PC-3 (cell line): ENCODE measurements at regions not wholly inside any gene's neighbourhood (a gene's known extent, or its start where the extent isn't known, plus 50 kb on each side); places are given as distances from the start of the nearest gene placed in this dataset.

Source experiments
- ATAC-seq: fragments of 200-7000 bp; cut with Tn5 transposase; 2 replicates; pipeline ENCODE4 v1.9.1; 2020; ENCODE audit warnings: mild to moderate bottlenecking, moderate library complexity
- BruUV-seq: library from RNA; stranded (reverse); fragments of 400-500 nt; replicated peaks from 2 replicates; lab custom pipeline; 2021; lab: Mats Ljungman, UMichigan
- CTCF ChIA-PET: fragments of 300-600 bp; sonication (Branson Sonifier 250); formaldehyde crosslinking; loops from one replicate; lab custom pipeline; 2022; ENCODE audit warnings: antibody characterized with exemption; lab: Charles Lee
- POLR2A ChIA-PET: fragments of 300-600 bp; sonication (Branson Sonifier 250); formaldehyde crosslinking; loops from one replicate; lab custom pipeline; 2022; ENCODE audit warnings: antibody characterized with exemption; ENCODE audit not compliant: unreplicated experiment; lab: Charles Lee
- DNase-seq: peaks from one replicate; pipeline ENCODE4 v3.0.0-alpha.2; 2015
- H2AFZ ChIP-seq: fragments of 300-600 bp; sonication (generic); 2 replicates; pipeline ENCODE4 v1.6.0; 2016; ENCODE audit warnings: antibody characterized with exemption, low read length
- H3F3A ChIP-seq: fragments of 300-600 bp; sonication (generic); one replicate; pipeline ENCODE4 v1.6.0; 2017; ENCODE audit warnings: antibody characterized with exemption, low read length, control low read depth, mild to moderate bottlenecking; ENCODE audit not compliant: unreplicated experiment
- H3K27ac ChIP-seq: fragments of 300-600 bp; sonication (generic); 2 replicates; pipeline ENCODE4 v1.5.1; 2016; ENCODE audit warnings: mild to moderate bottlenecking, low read length
- H3K27me3 ChIP-seq: fragments of 300-600 bp; sonication (generic); 2 replicates; pipeline ENCODE4 v1.6.1; 2016; ENCODE audit warnings: low read length, mixed read lengths
- H3K36me3 ChIP-seq: fragments of 300-600 bp; sonication (generic); 2 replicates; pipeline ENCODE4 v1.6.1; 2016; ENCODE audit warnings: low read depth, mixed run types, low read length, mixed read lengths
- H3K4me1 ChIP-seq: fragments of 300-600 bp; sonication (generic); 2 replicates; pipeline ENCODE4 v1.5.1; 2016; ENCODE audit warnings: low read length; ENCODE audit not compliant: insufficient read depth
- H3K4me2 ChIP-seq: fragments of 300-600 bp; sonication (generic); 2 replicates; pipeline ENCODE4 v1.6.0; 2016; ENCODE audit warnings: low read length
- H3K4me3 ChIP-seq: fragments of 300-600 bp; sonication (generic); 2 replicates; pipeline ENCODE4 v1.5.1; 2016; ENCODE audit warnings: mild to moderate bottlenecking, low read length, mixed read lengths
- H3K79me2 ChIP-seq: fragments of 300-600 bp; sonication (generic); 2 replicates; pipeline ENCODE4 v1.6.1; 2017; ENCODE audit warnings: low read length, mixed read lengths
- H3K9ac ChIP-seq: fragments of 300-600 bp; sonication (generic); 2 replicates; pipeline ENCODE4 v1.6.0; 2016; ENCODE audit warnings: mild to moderate bottlenecking, low read length
- H3K9me2 ChIP-seq: fragments of 300-600 bp; sonication (generic); replicated peaks from 2 replicates; pipeline ENCODE4 v1.6.1; 2016; ENCODE audit warnings: mixed run types, low read length, mixed read lengths
- H3K9me3 ChIP-seq: fragments of 300-600 bp; sonication (generic); 2 replicates; pipeline ENCODE4 v1.6.1; 2016; ENCODE audit warnings: low read length, mixed read lengths
- H4K20me1 ChIP-seq: fragments of 300-600 bp; sonication (generic); 2 replicates; pipeline ENCODE4 v1.6.1; 2016; ENCODE audit warnings: low read length, mixed read lengths
- EZH2 ChIP-seq: fragments of 300-600 bp; sonication (generic); IDR thresholded peaks from one replicate; pipeline ENCODE4 v1.6.1; 2017; ENCODE audit warnings: antibody characterized with exemption, mild to moderate bottlenecking, low read length; ENCODE audit not compliant: unreplicated experiment
- EZH2phosphoT487 ChIP-seq: fragments of 300-600 bp; sonication (generic); IDR thresholded peaks from 2 replicates; pipeline ENCODE4 v1.6.1; 2018; ENCODE audit warnings: mild to moderate bottlenecking, antibody characterized with exemption, low read length, borderline replicate concordance
- intact Hi-C: fragments of 100-400 bp; cut with micrococcal nuclease; formaldehyde crosslinking; loops from 2 replicates; pipeline ENCODE4 v1.9.0; 2023
- TF ChIP-seq, protein P1 (sequence below): fragments of 300-600 bp; sonication (generic); conservative IDR thresholded peaks from 2 replicates; pipeline ENCODE4 v1.5.1; 2017; ENCODE audit warnings: antibody characterized with exemption, low read depth, mild to moderate bottlenecking, low read length

GRCh38 chr5:156259618-156260017 is 67.3 kb upstream of the SGCD start:
- TF ChIP-seq, protein P1, sequence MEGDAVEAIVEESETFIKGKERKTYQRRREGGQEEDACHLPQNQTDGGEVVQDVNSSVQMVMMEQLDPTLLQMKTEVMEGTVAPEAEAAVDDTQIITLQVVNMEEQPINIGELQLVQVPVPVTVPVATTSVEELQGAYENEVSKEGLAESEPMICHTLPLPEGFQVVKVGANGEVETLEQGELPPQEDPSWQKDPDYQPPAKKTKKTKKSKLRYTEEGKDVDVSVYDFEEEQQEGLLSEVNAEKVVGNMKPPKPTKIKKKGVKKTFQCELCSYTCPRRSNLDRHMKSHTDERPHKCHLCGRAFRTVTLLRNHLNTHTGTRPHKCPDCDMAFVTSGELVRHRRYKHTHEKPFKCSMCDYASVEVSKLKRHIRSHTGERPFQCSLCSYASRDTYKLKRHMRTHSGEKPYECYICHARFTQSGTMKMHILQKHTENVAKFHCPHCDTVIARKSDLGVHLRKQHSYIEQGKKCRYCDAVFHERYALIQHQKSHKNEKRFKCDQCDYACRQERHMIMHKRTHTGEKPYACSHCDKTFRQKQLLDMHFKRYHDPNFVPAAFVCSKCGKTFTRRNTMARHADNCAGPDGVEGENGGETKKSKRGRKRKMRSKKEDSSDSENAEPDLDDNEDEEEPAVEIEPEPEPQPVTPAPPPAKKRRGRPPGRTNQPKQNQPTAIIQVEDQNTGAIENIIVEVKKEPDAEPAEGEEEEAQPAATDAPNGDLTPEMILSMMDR, result no peak
- TF ChIP-seq EZH2phosphoT487 (no peak), EZH2 (no peak)

DNA sequence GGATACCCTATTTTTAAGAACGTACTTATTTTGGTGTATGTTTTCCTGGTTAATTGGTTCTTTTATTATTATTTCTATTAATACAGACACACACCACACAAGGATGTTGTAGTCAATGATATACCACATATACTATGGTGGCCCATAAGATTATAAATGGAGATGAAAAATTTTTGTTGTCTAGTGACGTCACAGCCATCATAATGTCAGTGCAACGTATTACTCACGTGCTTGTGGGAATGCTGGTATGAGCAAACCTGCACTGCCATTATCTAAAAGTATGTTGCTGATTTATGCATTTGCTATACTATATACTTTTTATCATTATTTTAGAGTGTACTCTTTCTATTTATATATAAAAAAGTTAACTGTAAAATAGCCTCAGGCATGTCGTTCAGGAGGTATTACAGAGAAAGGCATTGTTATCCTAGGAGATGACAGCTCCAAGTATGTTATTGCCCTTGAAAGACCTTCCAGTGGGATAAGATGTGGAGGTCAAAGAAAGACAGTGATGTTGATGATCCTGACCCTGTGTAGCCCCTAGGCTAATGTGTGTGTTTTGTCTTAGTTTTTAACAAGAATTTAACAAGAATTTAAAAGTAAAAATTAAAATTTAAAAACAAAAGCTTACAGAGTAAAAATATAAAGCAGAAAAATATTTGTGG is 65.6 kb upstream of the SGCD start:
- no peaks in the 10 kb centered on the region for H3K79me2 ChIP-seq
- no peaks in the 10 kb centered on the region for H3K4me1 ChIP-seq
- 0 out of 2 replicates have a peak, but pooled peaks cover 2% of the 10 kb centered on the region for H3K9me3 ChIP-seq
- H3F3A ChIP-seq, result no peaks in the 10 kb centered on the region
- H2AFZ ChIP-seq, result no peak overlapping the region
- no peaks in the 10 kb centered on the region for H3K36me3 ChIP-seq
- H3K27me3 ChIP-seq, result no peaks in the 10 kb centered on the region
- no TSS peak for BruUV-seq
- no peak overlapping the region for H3K27ac ChIP-seq
- DNase-seq, result no peak
- H4K20me1 ChIP-seq, result no peaks in the 10 kb centered on the region
- intact Hi-C loops, result no loop called here
- H3K4me2 ChIP-seq, result no peak overlapping the region
- POLR2A ChIA-PET, result no interaction called here
- TF ChIP-seq, protein P1, result no peak
- no peak for TF ChIP-seq EZH2phosphoT487
- TF ChIP-seq EZH2, result no peak
- CTCF ChIA-PET, result no interaction called here
- no peak overlapping the region for H3K4me3 ChIP-seq
- no peak for ATAC-seq
- H3K9me2 ChIP-seq, result no peaks in the 10 kb centered on the region
- no peak overlapping the region for H3K9ac ChIP-seq

More at GRCh38 chr5:156259618-156260017, 67.3 kb upstream of the SGCD start:
- H3K36me3 ChIP-seq, result no peaks in the 10 kb centered on the region
- no peaks in the 10 kb centered on the region for H3F3A ChIP-seq
- intact Hi-C loops, result no loop called here
- ChIA-PET POLR2A (no interaction called here), CTCF (no interaction called here)
- no peak overlapping the region for H3K4me3 ChIP-seq
- ATAC-seq, result no peak
- no peaks in the 10 kb centered on the region for H3K4me1 ChIP-seq
- no peaks in the 10 kb centered on the region for H3K27me3 ChIP-seq
- H4K20me1 ChIP-seq, result no peaks in the 10 kb centered on the region
- no TSS peak for BruUV-seq
- 0 out of 2 replicates have a peak, but pooled peaks cover 2% of the 10 kb centered on the region for H3K9me3 ChIP-seq
- no peak for DNase-seq
- no peaks in the 10 kb centered on the region for H3K79me2 ChIP-seq
- H3K9me2 ChIP-seq, result no peaks in the 10 kb centered on the region
- no peak overlapping the region for H3K9ac ChIP-seq
- no peak overlapping the region for H2AFZ ChIP-seq
- H3K27ac ChIP-seq, result no peak overlapping the region
- no peak overlapping the region for H3K4me2 ChIP-seq

GRCh38 chr5:156271569-156271968 is 55.4 kb upstream of the SGCD start:
- CTCF ChIA-PET, result no interaction called here
- BruUV-seq, result no TSS peak

More at GRCh38 chr5:156271569-156271968, 55.4 kb upstream of the SGCD start:
- TF ChIP-seq, protein P1, result no peak
- no peak for TF ChIP-seq EZH2
- no peaks in the 10 kb centered on the region for H3K9me3 ChIP-seq
- H2AFZ ChIP-seq, result no peak overlapping the region
- H3K79me2 ChIP-seq, result no peaks in the 10 kb centered on the region
- H3K4me1 ChIP-seq, result no peaks in the 10 kb centered on the region
- intact Hi-C loops, result no loop called here
- no peaks in the 10 kb centered on the region for H3K9me2 ChIP-seq
- no peak overlapping the region for H3K4me2 ChIP-seq
- no peaks in the 10 kb centered on the region for H3K27me3 ChIP-seq
- ATAC-seq (no peak), DNase-seq (no peak)
- no peak overlapping the region for H3K27ac ChIP-seq
- H4K20me1 ChIP-seq, result no peaks in the 10 kb centered on the region
- no peaks in the 10 kb centered on the region for H3K36me3 ChIP-seq
- H3K9ac ChIP-seq, result no peak overlapping the region
- H3F3A ChIP-seq, result no peaks in the 10 kb centered on the region
- POLR2A ChIA-PET, result no interaction called here
- no peak overlapping the region for H3K4me3 ChIP-seq
